ENCODE measurements at regions not wholly inside any gene's neighbourhood (a gene's known extent, or its start where the extent isn't known, plus 50 kb on each side); places are given as distances from the start of the nearest gene placed in this dataset.

DNA sequence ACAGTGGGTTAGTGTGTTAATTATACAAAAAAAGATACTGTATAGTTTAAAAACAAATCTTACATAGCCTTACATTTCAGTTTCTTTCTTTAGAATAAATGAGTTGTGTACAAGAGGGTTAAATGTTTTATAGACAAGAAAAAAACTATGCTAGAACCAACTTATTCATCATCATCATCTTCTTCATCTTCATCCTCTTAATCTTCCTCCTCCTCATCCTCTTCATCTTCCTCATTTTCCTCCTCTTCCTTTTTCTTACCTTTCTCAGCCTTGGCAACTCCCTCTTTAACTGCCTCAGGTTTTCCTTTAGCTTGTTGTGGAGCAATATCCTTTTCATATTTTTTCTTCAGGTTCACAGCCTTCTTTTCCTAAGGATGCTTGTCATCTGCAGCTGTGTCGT, 53.7 kb downstream of the RPS12 start:
- Mint-ChIP-seq H3K4me3 (ENCODE audit: low read depth) (no peak overlapping the region), H3K9me3 (no peaks in the 10 kb centered on the region), H3K36me3 (ENCODE audit: low read depth) (no peaks in the 10 kb centered on the region), H3K27me3 (ENCODE audit: low read depth) (peaks cover 20% of the 10 kb centered on the region), H3K27ac (no peak overlapping the region), H3K4me1 (ENCODE audit: low read depth) (peaks cover 3% of the 10 kb centered on the region)
- DNase-seq (ENCODE audit: low spot score) = no peak
- intact Hi-C loops (cut with micrococcal nuclease) = no loop called here

DNA sequence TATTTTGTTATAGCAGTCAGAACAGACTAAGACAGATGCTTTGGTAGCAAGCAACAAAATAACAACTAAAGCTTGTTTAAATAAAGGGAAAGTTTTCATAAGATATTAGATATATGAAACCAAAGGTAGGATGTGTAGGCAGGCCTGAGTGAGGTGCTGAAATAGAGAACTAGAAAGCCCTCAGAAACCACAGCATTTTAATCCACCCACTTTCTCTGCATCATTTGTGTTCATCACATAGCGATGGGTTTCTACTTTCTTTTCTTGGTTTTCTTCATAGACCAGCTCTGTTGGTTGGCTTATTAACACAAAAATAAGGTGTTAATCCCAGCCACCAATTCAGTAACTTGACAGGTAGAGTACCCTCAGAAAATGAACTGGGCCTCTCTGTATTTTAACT, 58.6 kb downstream of the RPS12 start:
- peaks cover 6% of the 10 kb centered on the region for H3K9me3 Mint-ChIP-seq
- H3K4me1 Mint-ChIP-seq (ENCODE audit: low read depth) = peaks cover 6% of the 10 kb centered on the region
- no peak overlapping the region for H3K27ac Mint-ChIP-seq
- no peak overlapping the region for H3K4me3 Mint-ChIP-seq (ENCODE audit: low read depth)
- H3K27me3 Mint-ChIP-seq (ENCODE audit: low read depth) = peaks cover 20% of the 10 kb centered on the region
- no peak for DNase-seq (ENCODE audit: low spot score)
- H3K36me3 Mint-ChIP-seq (ENCODE audit: low read depth) = no peaks in the 10 kb centered on the region
- intact Hi-C loops (cut with micrococcal nuclease) = loop anchor here (1.0 kb wide), 1 partner anchor 8 kb away; no protein-coding TSS in a partner anchor

DNA sequence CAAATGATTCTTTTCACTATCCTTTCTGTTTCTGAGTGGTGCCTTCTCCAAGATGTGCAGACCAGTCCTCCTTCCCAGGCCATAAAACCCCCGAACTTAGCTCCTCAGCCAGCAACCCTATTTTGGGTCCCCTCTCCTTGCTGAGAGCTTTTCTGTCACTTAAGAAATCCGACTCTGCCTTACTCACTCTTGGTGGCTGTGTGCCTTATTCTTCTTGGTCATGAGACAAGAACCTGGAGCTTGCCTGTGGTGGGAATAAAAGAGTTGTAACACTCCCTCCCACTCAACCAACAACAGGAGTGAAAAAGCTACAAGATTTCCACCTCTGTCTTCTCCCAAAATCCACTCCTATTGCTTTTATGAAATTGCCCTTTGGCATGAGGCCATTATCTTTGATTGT, 62.6 kb downstream of the RPS12 start:
- Mint-ChIP-seq H3K27ac (no peak overlapping the region), H3K4me3 (ENCODE audit: low read depth) (no peak overlapping the region), H3K27me3 (ENCODE audit: low read depth) (peaks cover 19% of the 10 kb centered on the region), H3K4me1 (ENCODE audit: low read depth) (peaks cover 6% of the 10 kb centered on the region), H3K9me3 (peaks cover 6% of the 10 kb centered on the region), H3K36me3 (ENCODE audit: low read depth) (no peaks in the 10 kb centered on the region)
- intact Hi-C loops (cut with micrococcal nuclease) = no loop called here
- DNase-seq (ENCODE audit: low spot score) = no peak

DNA sequence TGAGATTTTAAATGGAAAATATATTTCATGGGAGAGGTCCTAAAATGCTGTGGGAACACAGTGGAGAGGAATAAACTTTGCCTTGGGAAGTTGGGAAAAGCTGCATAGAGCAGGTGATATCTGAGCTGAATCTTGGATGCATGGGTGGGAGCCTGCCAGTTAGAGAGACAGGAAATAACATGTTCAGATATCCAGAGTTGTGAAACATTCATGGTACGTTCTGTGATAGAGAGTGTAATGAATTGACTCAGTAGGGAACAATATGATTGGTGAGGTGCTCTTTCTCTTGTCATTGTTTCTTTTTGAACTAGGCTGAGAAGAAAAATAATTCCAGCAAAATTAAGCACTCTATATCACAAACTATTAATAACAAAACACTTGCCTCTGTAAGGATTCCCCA, 72.8 kb downstream of the RPS12 start:
- Mint-ChIP-seq H3K27ac (no peak overlapping the region), H3K4me1 (ENCODE audit: low read depth) (peaks cover 4% of the 10 kb centered on the region), H3K9me3 (no peaks in the 10 kb centered on the region), H3K27me3 (ENCODE audit: low read depth) (peaks cover 15% of the 10 kb centered on the region), H3K4me3 (ENCODE audit: low read depth) (no peak overlapping the region), H3K36me3 (ENCODE audit: low read depth) (no peaks in the 10 kb centered on the region)
- intact Hi-C loops (cut with micrococcal nuclease) = no loop called here
- DNase-seq (ENCODE audit: low spot score) = no peak

DNA sequence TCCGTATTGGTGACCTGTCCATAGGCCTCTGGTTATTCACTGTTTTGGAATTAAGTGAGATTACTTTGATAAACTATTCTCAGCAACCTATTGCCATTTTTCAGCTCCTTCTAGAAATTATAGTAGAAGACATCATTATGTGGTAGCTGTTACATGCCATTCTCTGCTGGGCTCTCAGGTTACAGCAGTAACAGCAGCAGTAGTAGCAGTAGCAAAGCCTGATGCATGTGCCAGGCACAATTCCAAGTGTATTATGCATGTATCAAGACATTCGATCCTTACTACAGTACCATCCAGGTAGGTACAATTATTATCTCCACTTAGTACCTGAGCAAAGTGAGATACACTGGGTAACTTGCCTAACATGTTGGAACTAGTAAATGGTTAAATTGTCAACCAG, 74.3 kb downstream of the RPS12 start:
- no peak overlapping the region for H3K4me3 Mint-ChIP-seq (ENCODE audit: low read depth)
- intact Hi-C loops (cut with micrococcal nuclease) = no loop called here
- peaks cover 13% of the 10 kb centered on the region for H3K27me3 Mint-ChIP-seq (ENCODE audit: low read depth)
- H3K27ac Mint-ChIP-seq = no peak overlapping the region
- no peak for DNase-seq (ENCODE audit: low spot score)
- H3K4me1 Mint-ChIP-seq (ENCODE audit: low read depth) = peaks cover 4% of the 10 kb centered on the region
- no peaks in the 10 kb centered on the region for H3K36me3 Mint-ChIP-seq (ENCODE audit: low read depth)
- H3K9me3 Mint-ChIP-seq = no peaks in the 10 kb centered on the region

DNA sequence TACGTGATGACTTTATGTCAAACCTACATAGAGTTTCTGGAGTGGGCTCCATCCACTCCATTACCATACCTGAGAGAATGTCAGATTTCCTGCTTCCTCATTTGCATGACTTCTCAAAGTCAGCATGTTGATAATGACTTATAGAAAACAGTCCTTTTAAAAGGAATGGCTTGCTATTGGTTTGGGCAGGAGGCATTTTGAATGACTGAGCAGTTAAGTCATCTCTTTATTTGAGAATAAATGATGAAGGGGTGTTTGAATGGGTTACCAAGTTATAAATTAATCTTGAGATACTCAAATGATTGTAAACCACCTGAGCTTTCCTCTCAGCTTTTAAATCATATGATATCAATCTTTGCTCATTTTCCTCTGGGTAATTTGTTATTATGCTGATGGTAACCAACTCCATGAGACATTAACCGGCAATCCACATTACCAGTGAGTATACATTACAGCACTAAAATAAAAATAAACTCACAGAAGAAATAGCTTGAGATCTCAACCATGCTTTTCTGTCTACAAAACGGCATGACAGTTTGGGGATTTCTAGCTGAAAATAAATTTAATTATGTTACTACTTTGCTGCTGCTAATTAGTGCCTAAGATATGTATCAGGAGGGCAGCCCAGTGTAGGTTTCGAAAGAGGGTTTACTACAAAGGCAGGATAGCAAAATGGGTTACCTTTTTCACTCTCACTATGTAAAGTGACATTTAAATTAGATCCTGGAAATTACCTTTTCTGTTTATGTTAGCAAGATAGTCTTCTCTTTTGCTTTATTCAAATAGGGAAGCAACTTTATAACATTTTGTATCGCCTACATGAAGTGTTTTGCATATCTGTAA, 78.8 kb downstream of the RPS12 start:
- Mint-ChIP-seq H3K27ac (no peak overlapping the region), H3K27me3 (ENCODE audit: low read depth) (peaks cover 10% of the 10 kb centered on the region), H3K36me3 (ENCODE audit: low read depth) (no peaks in the 10 kb centered on the region), H3K4me3 (ENCODE audit: low read depth) (no peak overlapping the region), H3K9me3 (no peaks in the 10 kb centered on the region), H3K4me1 (ENCODE audit: low read depth) (no peaks in the 10 kb centered on the region)
- no peak for DNase-seq (ENCODE audit: low spot score)
- intact Hi-C loops (cut with micrococcal nuclease) = no loop called here

DNA sequence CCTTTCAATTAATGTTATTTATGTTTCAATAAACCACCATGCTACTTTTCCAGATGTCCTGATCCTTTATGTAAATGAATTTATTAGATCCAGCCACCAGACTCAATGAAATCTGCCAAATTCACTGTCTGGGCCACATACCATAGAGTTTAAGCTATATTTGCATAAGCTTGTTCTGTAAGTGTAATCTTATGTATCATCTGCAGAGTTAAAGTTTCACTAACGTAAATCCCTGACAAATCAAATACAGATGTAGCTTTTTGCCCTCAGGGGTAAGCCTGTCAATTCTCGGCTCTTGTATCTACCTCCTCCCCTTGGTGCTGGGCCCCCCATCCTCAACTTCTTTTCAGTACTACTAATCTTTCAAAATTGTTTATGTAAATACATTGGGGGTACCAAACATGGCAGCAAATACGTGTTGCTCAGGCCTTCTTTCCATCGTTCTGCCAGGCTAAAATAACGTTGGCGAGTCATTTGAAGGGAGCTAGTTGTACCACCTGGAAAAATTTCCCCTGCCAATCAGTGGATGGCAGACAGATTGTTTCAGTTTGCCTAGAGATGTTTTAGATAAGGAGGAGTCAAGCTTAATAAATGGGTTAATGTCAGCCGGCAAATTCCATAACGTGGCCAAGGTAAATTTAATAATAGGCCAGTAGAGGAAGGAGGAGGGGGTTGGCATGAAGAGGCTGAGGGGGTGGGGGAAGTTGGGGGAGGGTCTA, 79.6 kb downstream of the RPS12 start:
- H3K9me3 Mint-ChIP-seq = no peaks in the 10 kb centered on the region
- no peaks in the 10 kb centered on the region for H3K4me1 Mint-ChIP-seq (ENCODE audit: low read depth)
- intact Hi-C loops (cut with micrococcal nuclease) = no loop called here
- DNase-seq (ENCODE audit: low spot score) = no peak
- H3K36me3 Mint-ChIP-seq (ENCODE audit: low read depth) = no peaks in the 10 kb centered on the region
- no peak overlapping the region for H3K4me3 Mint-ChIP-seq (ENCODE audit: low read depth)
- no peak overlapping the region for H3K27ac Mint-ChIP-seq
- H3K27me3 Mint-ChIP-seq (ENCODE audit: low read depth) = peaks cover 10% of the 10 kb centered on the region

DNA sequence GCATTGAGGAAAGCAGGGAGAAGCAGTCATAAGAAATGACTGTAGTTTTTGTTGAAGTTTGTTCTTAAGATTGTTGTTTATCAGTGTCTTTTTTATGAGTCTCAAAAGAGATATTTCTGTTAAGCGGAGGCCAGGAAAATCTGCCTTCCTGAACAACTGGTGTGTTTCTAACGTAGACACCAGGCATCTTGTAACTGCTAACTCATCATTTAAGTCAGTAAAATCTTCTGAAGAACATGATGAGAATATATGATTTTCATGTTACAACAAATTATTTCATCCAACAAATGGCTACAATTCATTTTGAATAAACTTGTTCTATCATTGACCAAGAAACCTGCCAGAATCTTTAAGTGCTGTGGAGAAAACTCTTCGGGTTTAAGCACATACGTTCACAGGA, 84.0 kb downstream of the RPS12 start:
- intact Hi-C loops (cut with micrococcal nuclease) = no loop called here
- no peak overlapping the region for H3K27ac Mint-ChIP-seq
- H3K9me3 Mint-ChIP-seq = no peaks in the 10 kb centered on the region
- no peak overlapping the region for H3K4me3 Mint-ChIP-seq (ENCODE audit: low read depth)
- no peaks in the 10 kb centered on the region for H3K4me1 Mint-ChIP-seq (ENCODE audit: low read depth)
- no peak for DNase-seq (ENCODE audit: low spot score)
- H3K36me3 Mint-ChIP-seq (ENCODE audit: low read depth) = no peaks in the 10 kb centered on the region
- H3K27me3 Mint-ChIP-seq (ENCODE audit: low read depth) = peaks cover 7% of the 10 kb centered on the region

DNA sequence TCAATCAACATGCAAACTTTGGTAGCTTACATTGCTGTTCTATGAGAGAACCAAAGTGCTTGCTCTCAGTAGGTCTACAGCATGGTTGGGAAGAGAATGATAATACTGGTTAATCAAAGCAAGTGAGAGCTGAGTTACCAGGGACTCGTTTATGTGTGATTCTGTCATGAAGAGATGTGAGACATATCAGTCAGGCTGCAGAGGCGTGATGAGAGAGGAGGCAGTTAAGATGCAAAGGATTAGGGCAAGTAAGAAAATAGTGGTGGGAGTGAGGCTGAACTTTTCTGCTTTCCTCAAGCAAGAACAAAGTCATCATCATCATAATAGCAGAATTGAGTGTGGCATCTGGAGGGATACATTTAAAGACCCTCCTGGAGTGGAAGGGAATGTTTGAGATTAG, 86.5 kb downstream of the RPS12 start:
- intact Hi-C loops (cut with micrococcal nuclease) = no loop called here
- Mint-ChIP-seq H3K4me1 (ENCODE audit: low read depth) (no peaks in the 10 kb centered on the region), H3K27ac (no peak overlapping the region), H3K36me3 (ENCODE audit: low read depth) (no peaks in the 10 kb centered on the region), H3K4me3 (ENCODE audit: low read depth) (no peak overlapping the region), H3K9me3 (no peaks in the 10 kb centered on the region), H3K27me3 (ENCODE audit: low read depth) (peaks cover 7% of the 10 kb centered on the region)
- no peak for DNase-seq (ENCODE audit: low spot score)

DNA sequence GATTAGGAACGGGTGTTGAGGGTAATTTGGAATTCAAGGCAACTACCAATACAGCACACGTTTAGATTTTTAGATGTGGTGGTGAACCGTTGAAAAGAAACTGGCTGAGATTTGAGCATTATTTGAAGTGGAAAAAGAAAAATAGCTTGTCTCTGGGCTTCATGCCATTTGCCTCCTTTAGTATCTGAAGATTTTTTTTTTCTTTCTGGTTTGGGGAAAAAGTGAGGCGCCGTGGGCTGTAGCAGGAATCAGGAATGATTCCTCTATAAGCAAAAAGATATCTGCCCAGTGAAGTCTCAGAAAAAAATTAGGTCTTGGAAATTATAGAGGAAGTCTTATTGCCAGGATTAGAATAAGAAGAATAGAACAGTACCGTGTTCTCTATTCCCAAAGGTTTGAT, 88.5 kb downstream of the RPS12 start:
- intact Hi-C loops (cut with micrococcal nuclease) = no loop called here
- peaks cover 5% of the 10 kb centered on the region for H3K27me3 Mint-ChIP-seq (ENCODE audit: low read depth)
- no peaks in the 10 kb centered on the region for H3K4me1 Mint-ChIP-seq (ENCODE audit: low read depth)
- no peaks in the 10 kb centered on the region for H3K9me3 Mint-ChIP-seq
- H3K4me3 Mint-ChIP-seq (ENCODE audit: low read depth) = no peak overlapping the region
- no peaks in the 10 kb centered on the region for H3K36me3 Mint-ChIP-seq (ENCODE audit: low read depth)
- no peak overlapping the region for H3K27ac Mint-ChIP-seq
- no peak for DNase-seq (ENCODE audit: low spot score)

DNA sequence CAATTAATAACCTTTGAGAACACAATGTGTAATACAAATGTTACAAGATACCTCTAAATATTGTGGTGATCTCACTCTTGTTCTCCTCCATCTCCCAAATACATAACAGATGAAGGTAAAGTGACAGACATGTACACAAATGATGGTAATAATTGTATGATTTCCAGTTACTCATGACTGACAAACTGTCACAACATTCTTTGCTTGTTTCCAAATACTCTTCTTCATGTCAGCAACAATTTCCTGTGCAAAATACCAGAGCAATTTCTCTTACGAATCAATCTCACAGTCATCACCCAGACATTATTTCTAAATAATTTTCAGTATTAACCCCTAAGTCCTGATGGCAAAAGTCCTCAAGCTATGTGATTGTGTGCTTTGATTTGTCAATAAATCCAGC, 92.9 kb downstream of the RPS12 start:
- Mint-ChIP-seq H3K4me1 (ENCODE audit: low read depth) (no peaks in the 10 kb centered on the region), H3K27me3 (ENCODE audit: low read depth) (peaks cover 6% of the 10 kb centered on the region), H3K36me3 (ENCODE audit: low read depth) (no peaks in the 10 kb centered on the region), H3K9me3 (no peaks in the 10 kb centered on the region), H3K4me3 (ENCODE audit: low read depth) (no peak overlapping the region), H3K27ac (no peak overlapping the region)
- no peak for DNase-seq (ENCODE audit: low spot score)
- intact Hi-C loops (cut with micrococcal nuclease) = no loop called here

DNA sequence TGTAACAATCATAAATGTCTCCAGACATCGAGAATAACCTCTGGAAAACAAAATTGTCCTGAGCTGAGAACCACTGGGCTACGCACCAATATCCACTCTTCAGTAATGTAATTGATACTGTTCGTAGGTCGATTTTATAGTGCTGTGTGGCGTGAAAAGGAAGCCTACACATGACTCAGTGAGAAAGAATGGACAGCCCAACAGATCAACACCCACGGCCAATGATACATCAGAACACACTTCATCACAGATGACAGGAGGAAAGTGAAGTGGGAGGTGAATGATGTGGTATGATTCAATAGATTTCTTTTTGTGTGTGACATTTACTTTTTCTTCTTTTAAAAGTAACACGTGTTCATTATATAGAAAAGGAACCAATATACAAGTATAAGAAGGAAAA, 93.5 kb downstream of the RPS12 start:
- Mint-ChIP-seq H3K4me1 (ENCODE audit: low read depth) (no peaks in the 10 kb centered on the region), H3K36me3 (ENCODE audit: low read depth) (no peaks in the 10 kb centered on the region), H3K27ac (no peak overlapping the region), H3K27me3 (ENCODE audit: low read depth) (peaks cover 4% of the 10 kb centered on the region), H3K9me3 (no peaks in the 10 kb centered on the region), H3K4me3 (ENCODE audit: low read depth) (no peak overlapping the region)
- DNase-seq (ENCODE audit: low spot score) = no peak
- intact Hi-C loops (cut with micrococcal nuclease) = no loop called here

DNA sequence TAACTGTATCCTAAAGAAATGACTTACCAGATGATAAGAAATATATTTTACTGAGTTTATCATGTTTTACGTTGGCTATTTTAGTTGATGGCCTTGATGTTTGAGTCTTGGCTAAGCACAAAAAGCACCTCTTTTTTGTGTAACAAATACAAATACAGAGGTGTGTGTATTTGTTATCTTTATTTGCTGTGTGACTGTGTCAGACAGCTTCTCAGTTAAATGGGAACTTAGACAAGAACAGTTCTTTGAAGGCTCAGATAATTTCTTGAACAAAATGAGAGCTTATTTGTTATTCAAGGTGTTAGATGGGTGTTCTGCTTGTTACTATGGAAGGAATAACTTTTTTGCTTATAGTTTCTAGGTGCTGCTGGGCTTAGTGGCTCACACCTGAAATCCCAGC, 95.4 kb downstream of the RPS12 start:
- no peak overlapping the region for H3K27ac Mint-ChIP-seq
- H3K36me3 Mint-ChIP-seq (ENCODE audit: low read depth) = no peaks in the 10 kb centered on the region
- H3K27me3 Mint-ChIP-seq (ENCODE audit: low read depth) = peaks cover 4% of the 10 kb centered on the region
- no peaks in the 10 kb centered on the region for H3K4me1 Mint-ChIP-seq (ENCODE audit: low read depth)
- no peaks in the 10 kb centered on the region for H3K9me3 Mint-ChIP-seq
- H3K4me3 Mint-ChIP-seq (ENCODE audit: low read depth) = no peak overlapping the region
- DNase-seq (ENCODE audit: low spot score) = no peak
- intact Hi-C loops (cut with micrococcal nuclease) = no loop called here

All from activated T-helper 2 cell treated with anti-CD3 and anti-CD28 coated beads, Interferon-gamma antibody, Interleukin-2, Interleukin-4, amounts not matched to agents 10 μg/mL and 5 μg/mL and 100 μg/mL, durations not matched to agents 14 hours and 24 hours and 36 hours (primary cell).